HCT116 (cell line): ENCODE measurements at regions not wholly inside any gene's neighbourhood (a gene's known extent, or its start where the extent isn't known, plus 50 kb on each side); places are given as distances from the start of the nearest gene placed in this dataset.

Experiments
- ATAC-seq: fragments of 200-7000 bp; cut with Tn5 transposase; 2 replicates; pipeline ENCODE4 v1.9.1; 2020; ENCODE audit warnings: mild to moderate bottlenecking, moderate library complexity
- BruUV-seq: library from RNA; stranded (reverse); fragments of 400-500 nt; replicated peaks from 2 replicates; lab custom pipeline; 2021; lab: Mats Ljungman, UMichigan
- CTCF ChIA-PET: fragments of 300-600 bp; sonication (Branson Sonifier 250); formaldehyde crosslinking; loops from one replicate; lab custom pipeline; 2021; ENCODE audit warnings: antibody characterized with exemption; lab: Charles Lee
- POLR2A ChIA-PET: fragments of 300-600, 350-600 bp; sonication (Branson Sonifier 250); formaldehyde crosslinking; loops from one replicate; lab custom pipeline; 2021; ENCODE audit warnings: antibody characterized with exemption; lab: Charles Lee
- RAD21 ChIA-PET, 2 experiments: fragments of 300-600 bp; sonication (Branson Sonifier 250); formaldehyde crosslinking; loops; one replicate each; lab custom pipeline; 2023; ENCODE audit warnings: low total read pairs in 2 of 2; ENCODE audit not compliant: uncharacterized antibody in 2 of 2, unreplicated experiment in 2 of 2, low non-redundant PET in 1 of 2; lab: Charles Lee
- DNase-seq: peaks from one replicate; pipeline ENCODE4 v3.0.0-alpha.2; 2010; ENCODE audit warnings: low read depth, low spot score
- H2AFZ ChIP-seq: fragments of 200-600 bp; shearing (Covaris generic), sonication (generic); 2 replicates; pipeline ENCODE4 v1.6.1; 2017; ENCODE audit warnings: low read depth, mixed run types, mixed read lengths, antibody characterized with exemption, low read length; ENCODE audit not compliant: poor library complexity, severe bottlenecking
- H3K27ac ChIP-seq: 2 replicates; pipeline ENCODE4 v1.5.1; 2012; ENCODE audit warnings: low read depth, low read length
- H3K27me3 ChIP-seq: fragments of 200-600 bp; sonication (generic); 2 replicates; pipeline ENCODE4 v1.6.1; 2016; ENCODE audit warnings: mixed run types, low read length, mixed read lengths; ENCODE audit not compliant: insufficient read depth
- H3K36me3 ChIP-seq, 2 experiments: fragments of 200-500 bp in 1 of 2; fragments of 200-600 bp in 1 of 2; sonication (Bioruptor generic) in 1 of 2; sonication (generic) in 1 of 2; 2 replicates each; pipeline versions ENCODE4 v1.5.1 to v1.6.1; 2014 to 2016; ENCODE audit warnings: low read length in 2 of 2, inconsistent platforms in 1 of 2, mixed read lengths in 1 of 2, mixed run types in 1 of 2; ENCODE audit not compliant: insufficient read depth in 2 of 2, control insufficient read depth in 1 of 2
- H3K4me1 ChIP-seq, 2 experiments: fragments of 200-600 bp in 1 of 2; sonication (generic) in 1 of 2; 2 replicates each; pipeline versions ENCODE4 v1.5.1 to v1.6.1; 2012 to 2017; ENCODE audit warnings: low read length in 2 of 2, inconsistent platforms in 1 of 2, mild to moderate bottlenecking in 1 of 2, mixed read lengths in 1 of 2, mixed run types in 1 of 2, moderate library complexity in 1 of 2; ENCODE audit not compliant: insufficient read depth in 2 of 2, control insufficient read depth in 1 of 2
- H3K4me2 ChIP-seq: fragments of 200-600 bp; sonication (generic); 2 replicates; pipeline ENCODE4 v1.6.1; 2017; ENCODE audit warnings: mixed run types, low read length, mixed read lengths
- H3K4me3 ChIP-seq, 2 experiments: fragments of 200-600 bp in 1 of 2; sonication (generic) in 1 of 2; replicated peaks in 1 of 2; 2 replicates each; pipeline ENCODE4 v1.5.1; 2011 to 2016; ENCODE audit warnings: low read length in 2 of 2, control low read depth in 1 of 2, low read depth in 1 of 2, mild to moderate bottlenecking in 1 of 2, mixed read lengths in 1 of 2, mixed run types in 1 of 2
- H3K79me2 ChIP-seq: fragments of 200-600 bp; sonication (generic); 2 replicates; pipeline ENCODE4 v1.6.1; 2017; ENCODE audit warnings: mild to moderate bottlenecking, mixed run types, low read length, moderate library complexity, mixed read lengths; ENCODE audit not compliant: insufficient read depth
- H3K9ac ChIP-seq: fragments of 200-600 bp; sonication (generic); 2 replicates; pipeline ENCODE4 v1.6.1; 2016; ENCODE audit warnings: low read length, mixed read lengths
- H3K9me2 ChIP-seq: fragments of 200-600 bp; sonication (generic), shearing (Covaris generic); 2 replicates; pipeline ENCODE4 v1.6.1; 2017; ENCODE audit warnings: mixed run types, mild to moderate bottlenecking, moderate library complexity; ENCODE audit not compliant: insufficient read depth
- H3K9me3 ChIP-seq, 2 experiments: fragments of 200-500 bp in 1 of 2; fragments of 200-600 bp in 1 of 2; sonication (Bioruptor generic) in 1 of 2; sonication (generic) in 1 of 2; 2 replicates each; pipeline ENCODE4 v1.6.1; 2014 to 2017; ENCODE audit warnings: low read length in 2 of 2, mixed read lengths in 2 of 2, inconsistent platforms in 1 of 2, low read depth in 1 of 2, mild to moderate bottlenecking in 1 of 2, mixed run types in 1 of 2, moderate library complexity in 1 of 2; ENCODE audit not compliant: control insufficient read depth in 1 of 2, insufficient read depth in 1 of 2
- H4K20me1 ChIP-seq: fragments of 200-600 bp; sonication (generic), shearing (Covaris generic); 2 replicates; pipeline ENCODE4 v1.6.1; 2017; ENCODE audit warnings: mixed run types, mild to moderate bottlenecking, moderate library complexity; ENCODE audit not compliant: insufficient read depth
- CBX3 ChIP-seq: IDR thresholded peaks from 2 replicates; pipeline ENCODE4 v1.6.1; 2012; ENCODE audit warnings: low read depth
- CEBPB ChIP-seq: IDR thresholded peaks from 2 replicates; pipeline ENCODE4 v1.6.1; 2012; ENCODE audit warnings: low read depth
- CTCF ChIP-seq, 3 experiments: fragments of 200-600 bp in 1 of 3; sonication (generic) in 1 of 3; IDR thresholded peaks in 2 of 3; conservative IDR thresholded peaks in 1 of 3; 2 replicates each; pipeline ENCODE4 v1.5.1; 2012 to 2017; ENCODE audit warnings: low read depth in 2 of 3, low read length in 2 of 3, antibody characterized with exemption in 1 of 3, borderline replicate concordance in 1 of 3, control low read depth in 1 of 3, mild to moderate bottlenecking in 1 of 3, mixed read lengths in 1 of 3, mixed run types in 1 of 3, moderate library complexity in 1 of 3; ENCODE audit not compliant: insufficient read depth in 1 of 3
- EGR1 ChIP-seq: IDR thresholded peaks from 2 replicates; pipeline ENCODE4 v1.6.1; 2012; ENCODE audit warnings: low read depth
- ELF1 ChIP-seq: IDR thresholded peaks from 2 replicates; pipeline ENCODE4 v1.6.1; 2012; ENCODE audit warnings: low read depth, borderline replicate concordance
- EZH2 ChIP-seq: fragments of 200-600 bp; sonication (generic); IDR thresholded peaks from 2 replicates; pipeline ENCODE4 v1.6.1; 2017; ENCODE audit warnings: antibody characterized with exemption, mixed run types
- FOSL1 ChIP-seq: IDR thresholded peaks from 2 replicates; pipeline ENCODE4 v1.6.1; 2012; ENCODE audit warnings: low read depth
- JUND ChIP-seq: IDR thresholded peaks from 2 replicates; pipeline ENCODE4 v1.6.1; 2012
- MAX ChIP-seq: IDR thresholded peaks from 2 replicates; pipeline ENCODE4 v1.6.1; 2012
- POLR2A ChIP-seq: IDR thresholded peaks from 2 replicates; pipeline ENCODE4 v1.7.0; 2011; ENCODE audit warnings: borderline replicate concordance; ENCODE audit not compliant: insufficient read depth, insufficient read length; ENCODE audit errors: extremely low read depth
- RAD21 ChIP-seq: IDR thresholded peaks from 2 replicates; pipeline ENCODE4 v1.6.1; 2012; ENCODE audit warnings: low read depth, mild to moderate bottlenecking
- REST ChIP-seq: IDR thresholded peaks from 2 replicates; pipeline ENCODE4 v1.6.1; 2012; ENCODE audit warnings: low read depth
- SIN3A ChIP-seq: IDR thresholded peaks from 2 replicates; pipeline ENCODE4 v1.6.1; 2012; ENCODE audit warnings: low read depth
- SP1 ChIP-seq: IDR thresholded peaks from 2 replicates; pipeline ENCODE4 v1.6.1; 2012; ENCODE audit warnings: low read depth
- TCF7L2 ChIP-seq: IDR thresholded peaks from 2 replicates; pipeline ENCODE4 v1.7.0; 2011; ENCODE audit warnings: borderline replicate concordance, inconsistent platforms; ENCODE audit not compliant: insufficient read depth, insufficient read length; ENCODE audit errors: extremely low read depth
- YY1 ChIP-seq: IDR thresholded peaks from 2 replicates; pipeline ENCODE4 v1.6.1; 2011; ENCODE audit warnings: low read length, low read depth, moderate library complexity, mild to moderate bottlenecking; ENCODE audit not compliant: insufficient replicate concordance; ENCODE audit errors: extremely low read depth
- ZBTB33 ChIP-seq: IDR thresholded peaks from 2 replicates; pipeline ENCODE4 v1.6.1; 2011; ENCODE audit warnings: mild to moderate bottlenecking, low read length, moderate library complexity; ENCODE audit not compliant: insufficient replicate concordance; ENCODE audit errors: extremely low read depth
- ZFX ChIP-seq: fragments of 450-650 bp; IDR thresholded peaks from 2 replicates; pipeline ENCODE4 v1.6.1; 2017
- intact Hi-C: fragments of 100-400 bp; cut with micrococcal nuclease; formaldehyde crosslinking; loops from 2 replicates; pipeline ENCODE4 v1.10.0; 2022

GRCh38 chr10:57049096-57049495, 688.0 kb upstream of the ZWINT start:
- Histone ChIP-seq H3K9me3 (peaks cover 14 to 18% of the 10 kb centered on the region in 2 experiments; a peak in 2 of 4 replicates), H3K4me1 (no peaks in the 10 kb centered on the region), H3K36me3 (no peaks in the 10 kb centered on the region), H3K9me2 (no peaks in the 10 kb centered on the region), H3K4me3 (no peak overlapping the region), H3K79me2 (no peaks in the 10 kb centered on the region), H3K9ac (no peak overlapping the region)
- no peak for DNase-seq
- intact Hi-C loops, result no loop called here
- BruUV-seq, result no TSS peak
- no peak for ATAC-seq
- RAD21 ChIA-PET, result no interaction called here
- TF ChIP-seq SIN3A (no peak), EGR1 (no peak), TCF7L2 (no peak), ELF1 (no peak), EZH2 (no peak), RAD21 (no peak), REST (no peak), CEBPB (no peak), SP1 (no peak), JUND (no peak), CBX3 (no peak), FOSL1 (no peak), ZBTB33 (no peak), YY1 (no peak), ZFX (no peak), MAX (no peak), CTCF (IDR thresholded peaks at IDR 0.05 in 2 of 3, conservative IDR thresholded peaks at IDR 0.05 in 1 of 3; ENCODE audit: borderline replicate concordance in 1 of 3, insufficient read depth in 1 of 3, low read depth in 2 of 3, low read length in 2 of 3) (no peak), POLR2A (no peak)
- TF ChIP-seq, all 23 proteins: peak for 0
- Histone ChIP-seq H3K27ac (no peak overlapping the region), H3K27me3 (no peaks in the 10 kb centered on the region), H4K20me1 (no peaks in the 10 kb centered on the region), H3K4me2 (no peak overlapping the region), H2AFZ (no peak overlapping the region)
- POLR2A ChIA-PET, result no interaction called here
- CTCF ChIA-PET, result no interaction called here
